ENCODE measurements at regions not wholly inside any gene's neighbourhood (a gene's known extent, or its start where the extent isn't known, plus 50 kb on each side); places are given as distances from the start of the nearest gene placed in this dataset.

DNA sequence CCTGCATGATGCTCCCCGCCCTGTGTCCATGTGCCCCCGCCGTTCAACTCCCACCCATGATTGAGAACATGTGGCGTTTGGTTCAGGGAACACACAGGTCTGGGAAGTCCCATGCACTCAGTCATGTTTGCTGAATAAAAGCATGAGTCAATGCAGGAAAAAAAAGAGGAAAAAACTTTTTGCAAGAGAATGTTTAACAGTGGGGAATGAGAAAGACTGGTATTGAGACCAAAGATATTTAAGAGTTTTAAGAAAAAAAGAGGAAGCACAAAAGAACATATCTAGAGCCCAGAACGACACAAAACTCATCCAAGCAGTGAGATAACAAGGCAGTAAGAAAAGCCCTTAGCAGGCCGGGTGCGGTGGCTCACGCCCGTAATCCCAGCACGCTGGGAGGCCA is 279.2 kb upstream of the THSD7B start:
- TF ChIP-seq, protein P1, sequence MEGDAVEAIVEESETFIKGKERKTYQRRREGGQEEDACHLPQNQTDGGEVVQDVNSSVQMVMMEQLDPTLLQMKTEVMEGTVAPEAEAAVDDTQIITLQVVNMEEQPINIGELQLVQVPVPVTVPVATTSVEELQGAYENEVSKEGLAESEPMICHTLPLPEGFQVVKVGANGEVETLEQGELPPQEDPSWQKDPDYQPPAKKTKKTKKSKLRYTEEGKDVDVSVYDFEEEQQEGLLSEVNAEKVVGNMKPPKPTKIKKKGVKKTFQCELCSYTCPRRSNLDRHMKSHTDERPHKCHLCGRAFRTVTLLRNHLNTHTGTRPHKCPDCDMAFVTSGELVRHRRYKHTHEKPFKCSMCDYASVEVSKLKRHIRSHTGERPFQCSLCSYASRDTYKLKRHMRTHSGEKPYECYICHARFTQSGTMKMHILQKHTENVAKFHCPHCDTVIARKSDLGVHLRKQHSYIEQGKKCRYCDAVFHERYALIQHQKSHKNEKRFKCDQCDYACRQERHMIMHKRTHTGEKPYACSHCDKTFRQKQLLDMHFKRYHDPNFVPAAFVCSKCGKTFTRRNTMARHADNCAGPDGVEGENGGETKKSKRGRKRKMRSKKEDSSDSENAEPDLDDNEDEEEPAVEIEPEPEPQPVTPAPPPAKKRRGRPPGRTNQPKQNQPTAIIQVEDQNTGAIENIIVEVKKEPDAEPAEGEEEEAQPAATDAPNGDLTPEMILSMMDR (conservative IDR thresholded peaks at IDR 0.05), result no peak
- no peak overlapping the region for H3K27ac Mint-ChIP-seq
- Histone ChIP-seq H4K5ac (ENCODE audit: insufficient read length, low read depth, low read length) (no peak overlapping the region), H3K27me3 (ENCODE audit: insufficient read depth, low read length) (no peaks in the 10 kb centered on the region), H3K4me1 (ENCODE audit: insufficient read depth, low read length) (no peaks in the 10 kb centered on the region), H3K4me2 (ENCODE audit: insufficient read depth, insufficient read length, low read length) (no peak overlapping the region), H3K56ac (ENCODE audit: insufficient read length, low read depth, low read length) (no peak overlapping the region), H2BK20ac (ENCODE audit: low read depth, low read length, poor library complexity, severe bottlenecking) (no peak overlapping the region), H4K91ac (ENCODE audit: insufficient read length, low read depth, low read length) (no peak overlapping the region), H3T11ph (ENCODE audit: low read length) (no peak overlapping the region), H3K9ac (ENCODE audit: extremely low read depth, insufficient read length, low read length) (no peak overlapping the region), H3K4ac (ENCODE audit: low read depth, low read length) (no peak overlapping the region), H2AK5ac (ENCODE audit: insufficient read length, low read length) (no peak overlapping the region), H3K9me3 (ENCODE audit: control insufficient read depth, low read depth, low read length) (no peaks in the 10 kb centered on the region), H3K79me1 (ENCODE audit: insufficient read depth, low read depth, low read length, poor library complexity, severe bottlenecking) (no peaks in the 10 kb centered on the region), H2AFZ (ENCODE audit: low read length) (no peak overlapping the region), H3K14ac (ENCODE audit: insufficient read depth, low read length) (no peak overlapping the region), H3K23me2 (ENCODE audit: insufficient read length, low read depth, low read length, poor library complexity, severe bottlenecking) (no peaks in the 10 kb centered on the region), H4K20me1 (ENCODE audit: control insufficient read depth, insufficient read depth, insufficient read length) (no peaks in the 10 kb centered on the region), H3K23ac (ENCODE audit: insufficient read length, low read depth, low read length) (no peak overlapping the region), H4K8ac (replicated peaks; ENCODE audit: insufficient read length, low read depth, low read length) (no peak overlapping the region), H2BK5ac (ENCODE audit: insufficient read length, low read length) (no peak overlapping the region), H2BK15ac (ENCODE audit: low read depth, low read length) (no peak overlapping the region), H3K27ac (ENCODE audit: insufficient read length, low read depth, low read length) (no peak overlapping the region), H3K18ac (ENCODE audit: insufficient read length, low read depth, low read length) (no peak overlapping the region), H2BK12ac (ENCODE audit: insufficient read length, low read depth, low read length) (no peak overlapping the region), H3K79me2 (ENCODE audit: insufficient read depth, low read length) (no peaks in the 10 kb centered on the region), H2BK120ac (ENCODE audit: low read depth, low read length, poor library complexity, severe bottlenecking) (no peak overlapping the region)
- DNase-seq, result no peak
- 0 out of 4 replicates have a peak, but pooled peaks cover 0 to 2% of the 10 kb centered on the region in 2 experiments for H3K4me1 Mint-ChIP-seq
- H3K4me3 Mint-ChIP-seq, result no peak overlapping the region
- H3K36me3 Mint-ChIP-seq (ENCODE audit: insufficient read depth in 1 of 3, low read depth in 3 of 3), result no peaks in the 10 kb centered on the region
- no peaks in the 10 kb centered on the region for H3K9me3 Mint-ChIP-seq
- no CpG with 5 or more reads among the region's 10 CpGs for WGBS (ENCODE audit: extremely low coverage, insufficient read length, low lambda C conversion rate)
- H3K27me3 Mint-ChIP-seq (ENCODE audit: low read depth), result peaks cover 13% of the 10 kb centered on the region
